Nephron (organoid): ENCODE measurements at regions not wholly inside any gene's neighbourhood (a gene's known extent, or its start where the extent isn't known, plus 50 kb on each side); places are given as distances from the start of the nearest gene placed in this dataset.

Experiments used
- H3K27ac Mint-ChIP-seq, 3 experiments: 2 replicates each; pipeline ENCODE4 v1.8.0; 2020; ENCODE audit warnings: mixed read lengths in 3 of 3, mild to moderate bottlenecking in 2 of 3, moderate library complexity in 1 of 3
- H3K27me3 Mint-ChIP-seq: 2 replicates; pipeline ENCODE4 v1.8.0; 2021; ENCODE audit warnings: low read depth, mild to moderate bottlenecking, moderate library complexity, mixed read lengths
- H3K36me3 Mint-ChIP-seq: 2 replicates; pipeline ENCODE4 v1.8.0; 2020; ENCODE audit warnings: low read depth, mixed read lengths
- H3K4me1 Mint-ChIP-seq: 2 replicates; pipeline ENCODE4 v1.8.0; 2020; ENCODE audit warnings: mixed read lengths
- H3K4me3 Mint-ChIP-seq, 3 experiments: 2 replicates each; pipeline ENCODE4 v1.8.0; 2020; ENCODE audit warnings: mild to moderate bottlenecking in 3 of 3, mixed read lengths in 3 of 3, moderate library complexity in 2 of 3
- H3K9me3 Mint-ChIP-seq: 2 replicates; pipeline ENCODE4 v1.8.0; 2020; ENCODE audit warnings: mixed read lengths
- TF ChIP-seq, protein P1 (sequence below), 3 experiments: fragments of 200-600 bp; sonication (generic); IDR thresholded peaks; one replicate each; pipeline ENCODE4 v1.5.0; 2021; ENCODE audit warnings: antibody characterized with exemption in 3 of 3; ENCODE audit not compliant: unreplicated experiment in 3 of 3

DNA sequence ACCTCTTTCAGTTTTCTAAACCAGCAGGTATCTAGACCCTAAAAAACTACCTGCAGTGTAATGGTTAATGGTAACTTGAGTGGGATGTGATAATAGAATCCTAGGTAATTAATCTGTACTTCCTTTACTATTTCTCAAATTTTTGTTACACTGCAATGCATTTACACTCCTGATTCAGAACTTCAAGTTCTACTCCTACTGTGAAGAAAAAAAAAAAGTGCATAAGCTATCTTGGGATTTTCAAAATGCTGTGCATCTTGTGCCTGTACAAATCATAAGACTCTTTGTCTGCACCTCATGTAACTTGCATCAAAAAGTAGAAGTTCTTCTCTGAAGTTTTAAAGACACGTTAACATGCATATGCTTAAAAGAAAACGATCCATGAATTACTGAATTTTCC is 554.1 kb downstream of the CETN3 start:
- H3K4me1 Mint-ChIP-seq: peaks cover 7% of the 10 kb centered on the region
- H3K9me3 Mint-ChIP-seq: peaks cover 10% of the 10 kb centered on the region
- TF ChIP-seq, protein P1, sequence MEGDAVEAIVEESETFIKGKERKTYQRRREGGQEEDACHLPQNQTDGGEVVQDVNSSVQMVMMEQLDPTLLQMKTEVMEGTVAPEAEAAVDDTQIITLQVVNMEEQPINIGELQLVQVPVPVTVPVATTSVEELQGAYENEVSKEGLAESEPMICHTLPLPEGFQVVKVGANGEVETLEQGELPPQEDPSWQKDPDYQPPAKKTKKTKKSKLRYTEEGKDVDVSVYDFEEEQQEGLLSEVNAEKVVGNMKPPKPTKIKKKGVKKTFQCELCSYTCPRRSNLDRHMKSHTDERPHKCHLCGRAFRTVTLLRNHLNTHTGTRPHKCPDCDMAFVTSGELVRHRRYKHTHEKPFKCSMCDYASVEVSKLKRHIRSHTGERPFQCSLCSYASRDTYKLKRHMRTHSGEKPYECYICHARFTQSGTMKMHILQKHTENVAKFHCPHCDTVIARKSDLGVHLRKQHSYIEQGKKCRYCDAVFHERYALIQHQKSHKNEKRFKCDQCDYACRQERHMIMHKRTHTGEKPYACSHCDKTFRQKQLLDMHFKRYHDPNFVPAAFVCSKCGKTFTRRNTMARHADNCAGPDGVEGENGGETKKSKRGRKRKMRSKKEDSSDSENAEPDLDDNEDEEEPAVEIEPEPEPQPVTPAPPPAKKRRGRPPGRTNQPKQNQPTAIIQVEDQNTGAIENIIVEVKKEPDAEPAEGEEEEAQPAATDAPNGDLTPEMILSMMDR (IDR thresholded peaks at IDR 0.05; ENCODE audit: unreplicated experiment in 3 of 3): no peak
- no peaks in the 10 kb centered on the region for H3K36me3 Mint-ChIP-seq
- no peak overlapping the region for H3K27ac Mint-ChIP-seq
- H3K4me3 Mint-ChIP-seq: no peak overlapping the region
- H3K27me3 Mint-ChIP-seq: peaks cover 4% of the 10 kb centered on the region

DNA sequence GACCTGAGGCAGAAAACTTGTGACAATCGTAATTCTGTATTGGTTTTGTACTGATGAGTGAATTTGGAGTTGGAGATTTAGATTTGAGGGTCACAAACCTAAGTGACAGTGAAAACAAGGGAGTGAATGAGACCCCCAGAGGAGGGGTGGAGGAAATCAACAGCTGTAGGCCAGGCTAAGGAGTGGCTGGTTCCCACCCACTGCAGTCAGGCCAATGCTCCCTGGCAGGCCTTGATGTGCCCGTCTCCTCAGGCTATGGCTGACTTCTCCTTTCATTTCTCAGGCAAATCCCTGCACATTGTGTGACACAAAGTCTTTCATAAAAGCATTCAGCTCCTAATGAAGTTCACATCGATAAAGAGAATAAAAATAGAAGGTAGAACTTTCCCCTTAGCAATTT is 557.6 kb downstream of the CETN3 start:
- Mint-ChIP-seq H3K27ac (no peak overlapping the region), H3K4me1 (peaks cover 19% of the 10 kb centered on the region), H3K27me3 (no peaks in the 10 kb centered on the region), H3K9me3 (no peaks in the 10 kb centered on the region), H3K36me3 (no peaks in the 10 kb centered on the region), H3K4me3 (no peak overlapping the region)
- TF ChIP-seq, protein P1 (IDR thresholded peaks at IDR 0.05; ENCODE audit: unreplicated experiment in 3 of 3): no peak

DNA sequence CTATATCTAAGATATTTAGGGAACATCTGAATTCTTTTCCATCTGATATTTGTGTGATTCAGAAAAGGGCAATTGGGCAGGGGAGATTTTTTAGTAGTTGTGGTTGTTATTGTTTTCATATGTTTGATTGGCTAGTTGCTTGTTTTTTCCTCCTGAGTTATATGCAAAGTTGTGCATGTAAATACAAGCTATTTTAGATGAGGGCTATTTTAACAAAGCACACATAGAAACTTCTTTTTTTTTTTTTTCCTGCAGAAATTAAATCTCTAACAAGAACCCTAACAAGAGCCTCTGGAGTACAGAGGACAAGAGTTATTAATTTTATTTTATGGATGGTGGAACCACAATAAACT is 559.1 kb downstream of the CETN3 start:
- TF ChIP-seq, protein P1 (IDR thresholded peaks at IDR 0.05; ENCODE audit: unreplicated experiment in 3 of 3): no peak
- no peaks in the 10 kb centered on the region for H3K36me3 Mint-ChIP-seq
- H3K9me3 Mint-ChIP-seq: no peaks in the 10 kb centered on the region
- no peak overlapping the region for H3K4me3 Mint-ChIP-seq
- H3K4me1 Mint-ChIP-seq: peaks cover 19% of the 10 kb centered on the region
- H3K27me3 Mint-ChIP-seq: no peaks in the 10 kb centered on the region
- H3K27ac Mint-ChIP-seq: no peak overlapping the region

DNA sequence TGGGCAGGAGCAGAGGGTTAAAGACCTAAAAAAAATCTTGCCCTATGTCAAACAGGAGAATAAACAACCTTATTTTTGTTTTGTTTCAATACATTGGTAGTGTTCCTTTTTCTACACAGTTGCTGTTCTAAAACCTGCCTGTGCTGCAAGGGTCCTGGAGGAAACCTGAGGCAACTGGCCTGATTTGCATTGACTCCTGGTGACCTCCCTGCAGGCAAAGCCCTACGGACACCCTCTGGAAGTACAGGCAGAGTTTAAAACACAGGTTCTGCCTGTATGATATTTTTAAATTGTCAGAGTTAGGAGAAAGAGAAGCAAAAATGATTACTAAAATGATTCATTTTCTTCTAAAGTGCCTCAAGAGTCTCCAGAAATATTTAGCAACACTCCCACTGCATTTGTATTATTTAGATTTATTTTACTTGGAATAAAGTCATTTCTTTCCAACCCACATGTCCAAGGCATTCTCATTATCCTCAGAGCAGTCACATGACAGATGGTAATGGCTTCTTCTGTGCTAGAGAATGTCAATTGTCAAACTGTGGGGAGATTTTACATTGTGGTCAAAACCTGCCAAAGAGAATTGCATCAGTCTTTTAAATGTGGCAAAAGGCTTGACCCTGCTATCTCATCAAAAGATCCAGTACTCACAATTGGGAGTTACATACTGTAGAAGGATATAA is 559.6 kb downstream of the CETN3 start:
- Mint-ChIP-seq H3K27me3 (no peaks in the 10 kb centered on the region), H3K4me1 (peaks cover 19% of the 10 kb centered on the region), H3K27ac (peak overlapping the region in 1 of 3 experiments; percentile 13), H3K4me3 (no peak overlapping the region), H3K9me3 (no peaks in the 10 kb centered on the region), H3K36me3 (no peaks in the 10 kb centered on the region)
- TF ChIP-seq, protein P1 (IDR thresholded peaks at IDR 0.05; ENCODE audit: unreplicated experiment in 3 of 3): no peak

DNA sequence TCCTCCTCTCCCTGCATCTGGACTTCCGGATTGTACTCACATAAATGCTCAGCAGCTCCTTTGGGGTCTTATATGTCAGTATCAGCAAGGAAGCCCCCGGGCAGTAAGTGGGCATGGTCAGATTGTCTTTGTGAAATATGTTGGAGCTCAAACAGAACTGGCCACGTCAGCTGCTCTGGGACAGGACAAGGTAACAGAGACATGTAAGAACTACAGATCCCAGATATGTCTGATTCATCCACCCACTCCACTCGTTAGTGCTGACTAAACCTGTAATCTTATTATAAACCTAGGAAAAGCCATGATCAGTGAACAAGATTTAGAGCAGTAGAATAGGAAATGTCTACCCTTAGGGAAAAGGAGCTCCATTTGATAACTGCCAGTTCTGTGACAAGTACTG is 561.8 kb downstream of the CETN3 start:
- Mint-ChIP-seq H3K4me3 (no peak overlapping the region), H3K4me1 (peaks cover 16% of the 10 kb centered on the region), H3K9me3 (no peaks in the 10 kb centered on the region), H3K36me3 (no peaks in the 10 kb centered on the region), H3K27ac (no peak overlapping the region), H3K27me3 (no peaks in the 10 kb centered on the region)
- TF ChIP-seq, protein P1 (IDR thresholded peaks at IDR 0.05; ENCODE audit: unreplicated experiment in 3 of 3): no peak

DNA sequence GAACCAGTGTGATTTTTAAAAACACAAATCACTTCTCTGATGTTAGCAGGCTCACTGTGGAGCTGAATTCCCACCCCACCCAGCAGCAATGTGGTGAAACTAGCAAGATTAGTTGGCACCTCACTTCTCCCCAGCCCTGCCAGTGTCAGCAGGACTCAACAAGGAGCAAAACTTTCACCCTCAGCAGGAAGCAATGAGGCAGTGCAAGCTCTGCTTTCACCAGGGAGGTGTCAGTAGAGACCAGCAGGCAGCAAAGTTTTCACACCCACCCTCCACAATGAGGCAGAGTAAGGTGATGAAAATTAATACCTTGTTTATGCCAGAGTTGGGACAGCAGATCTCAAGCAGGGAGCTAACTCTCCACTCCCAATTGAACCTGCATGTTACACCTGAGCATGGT is 565.0 kb downstream of the CETN3 start:
- no peaks in the 10 kb centered on the region for H3K27me3 Mint-ChIP-seq
- no peak overlapping the region for H3K27ac Mint-ChIP-seq
- TF ChIP-seq, protein P1 (IDR thresholded peaks at IDR 0.05; ENCODE audit: unreplicated experiment in 3 of 3): no peak
- H3K4me1 Mint-ChIP-seq: peaks cover 13% of the 10 kb centered on the region
- H3K36me3 Mint-ChIP-seq: no peaks in the 10 kb centered on the region
- H3K9me3 Mint-ChIP-seq: no peaks in the 10 kb centered on the region
- H3K4me3 Mint-ChIP-seq: no peak overlapping the region
